ENCODE measurements at regions not wholly inside any gene's neighbourhood (a gene's known extent, or its start where the extent isn't known, plus 50 kb on each side); places are given as distances from the start of the nearest gene placed in this dataset.
"Not testable (repeated sequence)": the region's sequence is repeated elsewhere in the genome, so short reads cannot be mapped to it uniquely, and the experiment has no call there.

- no peak for DNase-seq
Measured at GRCh38 chr22:47548953-47549740, 786.7 kb downstream of the TBC1D22A start.

- DNase-seq, result no peak
Measured at GRCh38 chr22:47547881-47548650, 785.6 kb downstream of the TBC1D22A start.

- no peak for DNase-seq
Measured at GRCh38 chr22:47547239-47547661, 784.8 kb downstream of the TBC1D22A start.

- no peak for DNase-seq
Measured at GRCh38 chr22:47544696-47545095, 782.2 kb downstream of the TBC1D22A start.

- no peak for DNase-seq
Measured at GRCh38 chr22:47543447-47543846, 781.0 kb downstream of the TBC1D22A start.

- no peak for DNase-seq
Measured at GRCh38 chr22:47540011-47540410, 777.6 kb downstream of the TBC1D22A start.

- DNase-seq, result no peak
Measured at GRCh38 chr22:47539374-47539773, 776.9 kb downstream of the TBC1D22A start.

- no peak for DNase-seq
Measured at GRCh38 chr22:47535681-47536080, 773.2 kb downstream of the TBC1D22A start.

GRCh38 chr22:47534804-47535410 is 772.5 kb downstream of the TBC1D22A start:
- DNase-seq, result no peak

- no peak for DNase-seq
Measured at GRCh38 chr22:47533961-47534803, 771.7 kb downstream of the TBC1D22A start.

- no peak for DNase-seq
Measured at GRCh38 chr22:47517062-47517461, 754.6 kb downstream of the TBC1D22A start.

- no peak for DNase-seq
Measured at GRCh38 chr22:47515384-47516125, 753.1 kb downstream of the TBC1D22A start.

GRCh38 chr22:47512617-47513016 is 750.2 kb downstream of the TBC1D22A start:
- DNase-seq, result no peak

GRCh38 chr22:47504962-47505361 is 742.5 kb downstream of the TBC1D22A start:
- no peak for DNase-seq

- DNase-seq, result no peak
Measured at GRCh38 chr22:47498969-47499495, 736.6 kb downstream of the TBC1D22A start.

GRCh38 chr22:47497666-47498065 is 735.2 kb downstream of the TBC1D22A start:
- no peak for DNase-seq

GRCh38 chr22:47495110-47495509 is 732.7 kb downstream of the TBC1D22A start:
- DNase-seq, result peak; percentile 7

- DNase-seq, result not testable (repeated sequence)
Measured at GRCh38 chr22:47488131-47488530, 725.7 kb downstream of the TBC1D22A start.

- DNase-seq, result no peak
Measured at GRCh38 chr22:47486569-47487312, 724.3 kb downstream of the TBC1D22A start.

GRCh38 chr22:47484960-47485569 is 722.6 kb downstream of the TBC1D22A start:
- no peak for DNase-seq

- no peak for DNase-seq
Measured at GRCh38 chr22:47476231-47476630, 713.8 kb downstream of the TBC1D22A start.
